ENCODE measurements at regions not wholly inside any gene's neighbourhood (a gene's known extent, or its start where the extent isn't known, plus 50 kb on each side); places are given as distances from the start of the nearest gene placed in this dataset.

DNA sequence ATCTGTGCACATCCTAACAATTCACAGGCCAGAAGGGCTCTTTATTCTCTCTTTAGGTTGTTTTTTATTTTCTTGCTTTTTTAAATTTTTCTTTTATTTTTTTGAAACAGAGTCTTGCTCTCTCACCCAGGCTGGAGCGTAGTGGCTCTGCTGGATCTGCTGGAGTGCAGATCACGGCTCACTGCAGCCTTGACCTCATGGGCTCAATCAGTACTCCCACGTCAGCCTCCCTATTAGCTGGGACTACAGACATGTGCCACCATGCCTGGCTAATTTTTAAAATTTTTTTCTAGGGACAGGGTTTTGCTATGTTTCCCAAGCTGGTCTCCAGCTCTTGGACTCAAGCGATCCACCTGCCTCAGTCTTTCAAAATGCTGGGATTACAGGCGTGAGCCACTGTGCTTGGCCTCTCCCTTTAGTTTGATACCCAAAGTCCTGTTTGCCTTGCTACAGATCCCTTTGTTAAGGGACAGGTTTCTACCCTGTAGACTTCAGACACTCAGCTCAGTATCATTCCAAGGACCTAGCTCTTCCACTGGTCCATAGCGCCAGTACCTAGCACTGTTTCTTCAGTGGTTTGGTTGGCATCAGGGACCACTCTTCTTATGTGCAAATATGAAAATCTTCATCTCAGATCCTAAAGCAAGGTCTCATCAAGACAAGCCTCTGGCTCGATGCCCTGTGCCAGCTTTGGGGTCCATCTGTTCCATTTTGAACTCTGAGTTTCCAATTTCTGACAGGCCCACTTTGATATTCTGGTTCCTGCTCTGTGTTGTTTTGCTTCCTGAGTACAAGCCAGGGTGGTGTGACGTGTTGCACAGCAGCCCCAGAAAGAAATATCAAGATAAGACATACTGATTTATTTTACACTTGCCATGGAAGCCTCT lies 211.7 kb downstream of the FAT3 start:
- TF ChIP-seq EP300 (IDR thresholded peaks at IDR 0.05) (no peak), POLR2A (IDR thresholded peaks at IDR 0.05) (no peak)
- TF ChIP-seq, protein P1, sequence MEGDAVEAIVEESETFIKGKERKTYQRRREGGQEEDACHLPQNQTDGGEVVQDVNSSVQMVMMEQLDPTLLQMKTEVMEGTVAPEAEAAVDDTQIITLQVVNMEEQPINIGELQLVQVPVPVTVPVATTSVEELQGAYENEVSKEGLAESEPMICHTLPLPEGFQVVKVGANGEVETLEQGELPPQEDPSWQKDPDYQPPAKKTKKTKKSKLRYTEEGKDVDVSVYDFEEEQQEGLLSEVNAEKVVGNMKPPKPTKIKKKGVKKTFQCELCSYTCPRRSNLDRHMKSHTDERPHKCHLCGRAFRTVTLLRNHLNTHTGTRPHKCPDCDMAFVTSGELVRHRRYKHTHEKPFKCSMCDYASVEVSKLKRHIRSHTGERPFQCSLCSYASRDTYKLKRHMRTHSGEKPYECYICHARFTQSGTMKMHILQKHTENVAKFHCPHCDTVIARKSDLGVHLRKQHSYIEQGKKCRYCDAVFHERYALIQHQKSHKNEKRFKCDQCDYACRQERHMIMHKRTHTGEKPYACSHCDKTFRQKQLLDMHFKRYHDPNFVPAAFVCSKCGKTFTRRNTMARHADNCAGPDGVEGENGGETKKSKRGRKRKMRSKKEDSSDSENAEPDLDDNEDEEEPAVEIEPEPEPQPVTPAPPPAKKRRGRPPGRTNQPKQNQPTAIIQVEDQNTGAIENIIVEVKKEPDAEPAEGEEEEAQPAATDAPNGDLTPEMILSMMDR (IDR thresholded peaks at IDR 0.05) = no peak
- no peak for DNase-seq
- Histone ChIP-seq H3K4me1 (ENCODE audit: insufficient read depth) (no peaks in the 10 kb centered on the region), H3K27me3 (no peaks in the 10 kb centered on the region), H3K27ac (no peak overlapping the region), H3K4me3 (no peak overlapping the region), H3K9me3 (no peaks in the 10 kb centered on the region), H3K36me3 (no peaks in the 10 kb centered on the region)
- WGBS, 3 donors = 67 to 76% (median 70%) methylated on average over 8 of the region's 8 CpGs
- intact Hi-C loops (cut with DNase I) = no loop called here

DNA sequence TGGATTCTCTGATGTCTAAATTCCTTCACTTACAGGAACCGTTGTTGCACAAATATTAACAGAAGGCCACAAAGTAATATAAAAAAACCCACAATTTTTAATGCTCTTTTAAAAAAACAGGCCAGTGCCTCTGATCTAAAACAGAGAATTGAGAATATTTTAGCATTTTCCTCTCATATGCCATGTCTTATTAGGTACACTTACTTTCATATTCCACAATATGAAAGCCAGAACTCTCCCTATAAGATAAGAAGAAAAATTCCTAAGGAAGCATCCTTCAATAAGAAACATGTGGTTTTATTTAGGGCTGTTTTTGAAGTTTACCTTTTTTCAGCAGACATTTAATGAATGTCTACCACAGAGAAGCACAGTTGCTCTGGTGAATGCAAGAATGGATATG lies 214.5 kb downstream of the FAT3 start:
- TF ChIP-seq, protein P1 (IDR thresholded peaks at IDR 0.05) = no peak
- no peak for TF ChIP-seq POLR2A (IDR thresholded peaks at IDR 0.05)
- TF ChIP-seq EP300 (IDR thresholded peaks at IDR 0.05) = no peak
- H3K9me3 ChIP-seq = no peaks in the 10 kb centered on the region

DNA sequence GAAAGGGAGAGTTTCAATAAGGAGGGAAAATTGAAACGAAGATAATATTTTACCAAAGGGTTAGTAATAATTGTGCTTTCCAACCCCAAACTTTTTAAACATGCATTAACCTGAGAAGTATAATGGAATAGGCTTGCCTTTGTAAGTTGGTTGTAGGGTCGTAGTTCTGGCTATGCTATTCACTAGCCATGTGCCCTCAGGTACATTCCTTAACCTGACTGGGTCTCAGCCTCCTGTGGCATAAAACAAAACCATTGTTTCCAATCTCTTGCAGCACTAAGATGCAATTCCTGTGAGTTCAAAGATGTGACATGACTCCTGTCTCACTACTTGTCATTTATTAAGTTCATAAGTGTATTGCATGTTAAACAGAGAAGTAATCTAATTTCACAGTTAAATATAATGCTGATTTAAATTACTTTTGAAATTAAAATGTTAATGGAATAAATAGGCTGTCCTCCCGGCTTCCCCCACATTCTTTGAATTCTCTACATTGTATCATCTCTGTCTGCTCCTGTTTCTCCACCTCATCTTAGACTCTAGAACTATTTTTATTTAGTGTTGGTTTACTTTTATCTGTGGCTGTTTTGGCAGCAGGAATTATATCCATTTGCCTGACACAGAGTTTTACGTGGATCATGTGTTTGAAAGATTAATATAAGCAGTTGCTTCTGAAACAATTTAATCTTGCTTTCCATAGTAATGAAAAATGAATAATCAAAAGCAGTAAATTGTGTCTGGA lies 216.3 kb downstream of the FAT3 start:
- Histone ChIP-seq H3K9me3 (no peaks in the 10 kb centered on the region), H3K4me1 (ENCODE audit: insufficient read depth) (no peaks in the 10 kb centered on the region), H3K4me3 (no peak overlapping the region), H3K27ac (no peak overlapping the region), H3K27me3 (no peaks in the 10 kb centered on the region), H3K36me3 (no peaks in the 10 kb centered on the region)
- TF ChIP-seq EP300 (IDR thresholded peaks at IDR 0.05) (no peak), POLR2A (IDR thresholded peaks at IDR 0.05) (no peak)
- TF ChIP-seq, protein P1 (IDR thresholded peaks at IDR 0.05) = no peak
- intact Hi-C loops (cut with DNase I) = no loop called here
- DNase-seq = no peak
- 32 to 38% (median 34%) methylated on average over 4 of the region's 4 CpGs for WGBS, 3 donors

More for the DNA sequence above, 214.5 kb downstream of the FAT3 start:
- WGBS, 3 donors = 15 to 30% (median 18%) methylated on average over 1 of the region's 1 CpG
- Histone ChIP-seq H3K36me3 (no peaks in the 10 kb centered on the region), H3K4me3 (no peak overlapping the region), H3K27me3 (no peaks in the 10 kb centered on the region), H3K4me1 (ENCODE audit: insufficient read depth) (no peaks in the 10 kb centered on the region), H3K27ac (no peak overlapping the region)
- DNase-seq = no peak
- intact Hi-C loops (cut with DNase I) = no loop called here

GRCh38 chr11:92441443-92441726 lies 216.8 kb downstream of the FAT3 start:
- WGBS, 3 donors = 22 to 28% (median 23%) methylated on average over 4 of the region's 4 CpGs

More at GRCh38 chr11:92441443-92441726, 216.8 kb downstream of the FAT3 start:
- DNase-seq = no peak
- H3K9me3 ChIP-seq = no peaks in the 10 kb centered on the region
- no peaks in the 10 kb centered on the region for H3K36me3 ChIP-seq
- H3K4me1 ChIP-seq (ENCODE audit: insufficient read depth) = no peaks in the 10 kb centered on the region
- no peaks in the 10 kb centered on the region for H3K27me3 ChIP-seq
- intact Hi-C loops (cut with DNase I) = no loop called here
- no peak overlapping the region for H3K4me3 ChIP-seq
- TF ChIP-seq, protein P1 (IDR thresholded peaks at IDR 0.05) = no peak
- TF ChIP-seq POLR2A (IDR thresholded peaks at IDR 0.05) = no peak
- no peak for TF ChIP-seq EP300 (IDR thresholded peaks at IDR 0.05)
- H3K27ac ChIP-seq = no peak overlapping the region
